GM12864 (cell line): ENCODE measurements at regions not wholly inside any gene's neighbourhood (a gene's known extent, or its start where the extent isn't known, plus 50 kb on each side); places are given as distances from the start of the nearest gene placed in this dataset.

Experiments
- DNase-seq: peaks from one replicate; pipeline ENCODE4 v3.0.0-alpha.2; 2011; ENCODE audit warnings: low read depth
- H3K4me3 ChIP-seq: 2 replicates; pipeline ENCODE4 v1.5.1; 2011; ENCODE audit warnings: mild to moderate bottlenecking, low read depth, low read length, control low read depth
- CTCF ChIP-seq: IDR thresholded peaks from 2 replicates; pipeline ENCODE4 v1.5.1; 2011; ENCODE audit warnings: low read depth, mild to moderate bottlenecking, moderate library complexity, low read length, control low read depth, inconsistent platforms; ENCODE audit errors: missing control alignments

DNA sequence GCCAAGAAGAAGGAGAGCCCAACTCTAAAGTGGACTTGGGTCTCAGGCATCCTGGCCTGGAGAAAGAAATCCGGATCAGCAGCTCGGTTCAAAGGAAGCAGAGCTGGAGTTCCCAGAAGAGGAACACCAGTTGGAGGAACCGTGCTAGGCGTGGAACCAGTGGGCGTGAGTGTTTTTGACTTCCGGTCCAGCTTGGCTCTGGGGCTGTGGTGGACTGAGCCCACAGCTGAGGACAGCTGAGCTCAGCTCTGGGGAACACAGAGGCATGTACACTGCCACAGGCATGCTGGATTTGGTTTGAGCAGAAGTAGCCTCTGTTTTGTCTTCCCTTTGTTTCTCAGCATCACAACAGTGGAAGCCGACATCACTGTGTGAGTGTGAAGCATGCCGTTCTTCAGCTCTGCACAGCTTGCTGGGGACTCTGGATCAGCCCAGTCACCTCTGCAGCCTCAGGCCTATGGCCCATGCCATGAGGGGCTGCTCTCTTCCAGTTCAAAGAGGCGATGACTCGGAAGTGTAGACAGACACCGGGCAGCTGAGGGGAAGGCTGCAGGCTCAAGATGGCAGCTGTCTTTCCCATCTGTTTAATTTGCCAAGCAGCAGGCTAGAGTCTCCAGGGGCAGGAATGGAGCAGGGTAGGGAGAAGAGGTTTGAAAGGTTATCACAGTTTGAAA is 185.8 kb upstream of the UBE3A start:
- TF ChIP-seq CTCF = no peak

DNA sequence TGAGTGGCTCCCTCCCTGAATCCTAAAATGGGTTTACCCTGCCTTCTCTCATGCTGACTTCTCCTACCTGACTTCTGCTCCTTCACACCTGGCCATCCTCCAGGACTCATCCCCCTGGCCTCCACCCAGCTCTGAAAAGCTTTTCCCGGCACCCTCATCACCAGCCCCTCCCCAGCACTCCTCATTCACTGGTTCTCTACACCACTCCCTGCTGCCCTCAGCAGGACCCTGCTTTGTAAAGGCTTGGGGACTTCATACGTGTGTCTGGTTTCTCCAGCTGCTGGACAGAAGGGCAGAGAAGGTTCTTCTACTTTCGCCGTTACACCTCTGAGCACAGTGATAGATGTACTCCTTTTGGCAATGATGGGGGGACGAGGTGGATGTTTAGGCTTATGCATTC is 184.9 kb upstream of the UBE3A start:
- no peak for TF ChIP-seq CTCF
- no peak for DNase-seq
- no peak overlapping the region for H3K4me3 ChIP-seq

More for the DNA sequence above, 185.8 kb upstream of the UBE3A start:
- DNase-seq = no peak
- no peak overlapping the region for H3K4me3 ChIP-seq

DNA sequence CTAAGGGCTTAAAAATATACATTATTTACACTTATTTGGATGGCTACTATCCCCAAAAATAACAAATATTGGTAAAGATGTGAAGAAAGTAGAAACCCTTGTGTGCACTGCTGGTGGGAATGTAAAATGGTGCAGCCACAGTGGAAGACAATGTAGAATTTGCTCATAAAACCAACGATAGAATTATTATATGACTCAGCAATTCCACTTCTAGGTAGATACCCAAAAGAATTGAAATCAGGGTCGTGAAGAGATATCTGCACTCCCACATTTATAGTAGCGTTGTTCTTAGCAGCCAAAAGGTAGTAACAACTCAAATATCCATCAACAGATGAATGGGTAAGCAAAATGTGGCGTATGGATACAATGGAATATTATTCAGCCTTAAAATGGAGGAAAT is 181.6 kb upstream of the UBE3A start:
- TF ChIP-seq CTCF = no peak

GRCh38 chr15:25619761-25620160 is 180.9 kb upstream of the UBE3A start:
- H3K4me3 ChIP-seq = no peak overlapping the region
- TF ChIP-seq CTCF = no peak
- no peak for DNase-seq

More for the DNA sequence above, 181.6 kb upstream of the UBE3A start:
- DNase-seq = no peak
- no peak overlapping the region for H3K4me3 ChIP-seq

- DNase-seq = no peak
- TF ChIP-seq CTCF = no peak
- no peak overlapping the region for H3K4me3 ChIP-seq
These were observed 180.3 kb upstream of the UBE3A start for GRCh38 chr15:25619076-25619475.

GRCh38 chr15:25618161-25618560 is 179.3 kb upstream of the UBE3A start:
- TF ChIP-seq CTCF = no peak
- DNase-seq = no peak
- no peak overlapping the region for H3K4me3 ChIP-seq

DNA sequence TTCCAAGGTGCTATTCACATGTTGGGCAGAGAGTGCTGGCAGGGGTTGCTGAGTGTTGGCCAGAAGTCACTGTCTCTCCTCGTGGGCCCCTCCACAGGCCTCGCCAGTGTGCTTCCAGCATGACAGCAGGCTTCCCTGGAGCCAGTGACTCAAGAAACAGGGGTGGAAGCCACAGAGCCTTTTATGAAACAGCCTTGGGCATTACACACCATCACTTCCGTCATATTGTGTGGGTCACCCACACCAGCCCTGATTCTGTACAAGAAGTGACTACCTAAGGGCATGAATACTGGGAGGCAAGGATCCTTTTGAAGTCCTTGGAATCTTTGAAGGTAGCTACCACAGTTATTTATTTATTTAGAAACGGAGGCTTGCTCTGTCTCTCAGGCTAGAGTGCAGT is 177.6 kb upstream of the UBE3A start:
- H3K4me3 ChIP-seq = no peak overlapping the region
- TF ChIP-seq CTCF = no peak
- DNase-seq = no peak
